ENCODE measurements at regions not wholly inside any gene's neighbourhood (a gene's known extent, or its start where the extent isn't known, plus 50 kb on each side); places are given as distances from the start of the nearest gene placed in this dataset.

DNA sequence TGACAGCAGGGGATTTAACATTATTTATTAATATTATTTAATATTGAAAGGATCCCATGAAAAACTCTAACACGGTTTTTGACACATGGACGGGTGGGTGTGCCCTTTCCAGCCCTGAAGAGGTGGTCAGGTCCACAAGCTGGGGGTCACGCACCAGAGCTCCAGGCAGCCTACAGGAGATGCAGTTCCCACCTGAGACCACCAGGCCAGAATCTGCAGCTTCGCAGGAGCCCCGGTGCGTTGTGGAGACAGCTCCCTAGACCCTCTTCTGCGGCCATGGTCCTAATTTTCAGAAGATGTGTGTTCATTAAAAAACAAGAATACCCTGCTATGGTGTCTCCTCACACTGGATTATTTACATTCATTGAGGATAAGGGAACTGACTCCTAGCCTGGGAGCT lies 331.1 kb downstream of the C16orf95 start:
- DNase-seq: no peak

- DNase-seq: no peak
These were observed 330.2 kb downstream of the C16orf95 start for GRCh38 chr16:86986809-86987487.

DNA sequence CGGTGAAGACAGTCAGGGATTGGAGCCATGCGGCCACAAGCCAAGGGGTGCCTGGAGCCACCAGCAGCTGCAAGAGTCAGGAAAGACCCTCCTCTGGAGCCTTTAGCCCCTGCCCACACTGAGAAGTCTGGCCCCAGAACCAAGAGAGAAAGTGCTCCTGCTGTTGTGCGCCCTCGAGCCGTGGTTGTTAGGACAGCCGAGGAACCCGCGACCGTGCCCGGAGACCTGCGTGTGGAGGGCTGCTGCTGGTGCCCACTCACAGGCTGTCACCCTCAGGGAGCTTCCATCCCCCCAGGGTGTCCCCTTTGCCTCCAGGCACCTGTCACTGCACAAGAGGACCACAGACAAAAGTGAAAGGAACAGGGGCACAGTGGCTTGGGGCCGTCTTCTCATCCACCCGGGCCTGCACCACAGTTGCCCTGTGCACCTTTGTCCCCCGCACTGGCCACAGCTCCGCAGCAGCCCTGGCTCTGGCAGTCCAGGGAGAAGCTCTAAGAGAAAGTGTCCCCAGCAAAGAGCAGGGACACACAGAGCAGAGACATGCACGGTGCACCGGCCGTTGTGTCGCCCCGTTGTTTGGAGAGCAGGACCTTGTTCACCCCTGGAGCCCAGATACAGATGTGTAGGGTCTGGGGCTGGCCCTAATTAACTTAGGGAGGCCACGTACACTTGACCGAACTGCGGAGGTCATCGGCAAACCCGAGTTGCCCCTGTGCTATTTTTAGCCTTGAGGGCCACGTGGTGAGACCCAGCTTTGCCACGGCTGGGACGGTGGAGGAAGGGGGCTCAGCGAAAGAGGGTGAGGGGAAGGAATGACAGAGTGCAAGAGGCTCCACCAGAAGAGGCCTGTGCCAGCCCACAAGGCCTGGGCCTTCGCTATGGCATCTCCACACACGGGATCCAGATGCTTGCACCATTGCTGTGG lies 329.2 kb downstream of the C16orf95 start:
- DNase-seq: no peak

- DNase-seq: no peak
These were observed 328.1 kb downstream of the C16orf95 start for GRCh38 chr16:86988920-86989696.

DNA sequence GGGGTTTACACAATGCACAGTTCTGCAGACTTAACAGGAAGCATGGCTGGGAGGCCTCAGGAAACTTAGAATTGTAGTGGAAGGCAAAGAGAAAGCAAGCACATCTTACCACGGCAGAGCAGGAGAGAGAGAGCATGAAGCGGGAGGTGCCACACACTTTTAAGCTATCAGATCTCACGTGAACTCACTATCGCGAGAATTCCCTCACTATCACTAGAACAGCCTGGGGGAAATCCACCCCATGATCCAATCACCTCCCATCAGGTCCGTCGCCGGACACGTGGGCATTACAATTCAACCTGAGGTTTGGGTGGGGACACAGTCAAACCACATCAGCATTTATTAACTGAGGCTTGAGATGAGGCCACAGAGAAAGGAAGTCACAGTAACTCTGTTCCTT lies 326.7 kb downstream of the C16orf95 start:
- DNase-seq: no peak

DNA sequence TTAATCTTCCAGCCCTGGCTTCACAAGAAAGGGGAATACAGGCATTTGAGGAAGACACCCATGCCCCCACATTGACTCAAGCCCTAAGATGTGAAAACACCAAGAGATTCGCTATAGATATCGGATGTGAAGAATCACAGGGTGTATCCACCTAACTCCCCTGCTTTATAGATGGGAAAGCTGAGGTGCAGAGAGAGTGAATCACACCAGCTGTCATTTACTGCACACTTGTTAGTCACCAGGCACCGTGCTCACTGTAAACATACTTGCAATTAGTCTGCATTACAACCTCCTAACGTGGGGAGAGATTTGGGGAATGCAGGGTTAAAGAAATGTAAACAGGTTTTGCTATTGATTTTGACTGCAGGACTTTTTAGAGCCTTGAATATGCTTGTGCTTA lies 325.5 kb downstream of the C16orf95 start:
- no peak for DNase-seq

GRCh38 chr16:86992587-86992986 lies 324.6 kb downstream of the C16orf95 start:
- DNase-seq: no peak

- DNase-seq: no peak
These were observed 323.6 kb downstream of the C16orf95 start for GRCh38 chr16:86993426-86994110.

- no peak for DNase-seq
These were observed 323.0 kb downstream of the C16orf95 start for GRCh38 chr16:86994215-86994614.

DNA sequence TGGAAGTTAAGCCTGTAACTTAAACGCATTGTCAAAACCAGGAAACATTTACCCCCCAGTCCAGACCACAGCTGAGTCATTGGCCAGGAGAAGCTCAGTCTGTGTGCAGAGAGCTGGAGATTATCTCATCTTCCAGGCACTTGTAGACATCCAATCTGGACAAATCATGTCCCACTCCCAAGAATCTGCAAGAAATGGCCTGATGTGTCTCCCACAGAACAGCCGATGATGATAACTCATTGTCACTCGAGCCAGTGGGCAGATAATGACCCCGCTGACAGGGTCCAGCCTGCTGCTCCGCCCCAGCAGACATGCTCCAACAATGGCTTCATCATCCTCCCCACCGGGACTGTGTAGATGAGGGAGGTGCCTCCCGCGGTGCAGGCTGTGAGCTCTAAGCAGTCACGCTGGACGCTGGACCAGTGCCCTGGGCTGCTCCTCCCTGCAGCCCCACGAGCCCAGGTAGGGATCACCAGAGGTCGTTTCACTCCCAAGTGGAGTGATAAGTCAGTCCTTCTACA lies 322.5 kb downstream of the C16orf95 start:
- DNase-seq: no peak

- no peak for DNase-seq
These were observed 321.7 kb downstream of the C16orf95 start for GRCh38 chr16:86995456-86995855.

DNA sequence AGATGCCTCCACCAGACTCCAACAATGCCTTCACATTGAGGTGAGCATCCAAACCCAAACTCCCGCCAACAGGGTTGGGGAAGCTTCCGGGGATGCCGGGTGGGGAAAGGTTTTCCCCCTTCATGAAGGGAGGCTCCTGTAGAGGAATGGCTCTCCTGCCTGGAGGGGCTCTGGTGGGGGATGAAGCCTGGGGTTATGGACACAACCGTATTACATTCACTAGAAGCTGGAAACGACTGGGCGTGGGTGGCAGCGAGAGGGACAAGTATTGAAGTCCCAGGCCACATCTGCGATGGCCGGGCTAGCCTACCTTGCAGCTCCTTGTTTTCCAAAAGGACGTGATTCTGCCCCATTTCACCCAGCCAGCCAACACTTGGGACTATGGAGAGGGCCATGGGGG lies 321.1 kb downstream of the C16orf95 start:
- no peak for DNase-seq

DNA sequence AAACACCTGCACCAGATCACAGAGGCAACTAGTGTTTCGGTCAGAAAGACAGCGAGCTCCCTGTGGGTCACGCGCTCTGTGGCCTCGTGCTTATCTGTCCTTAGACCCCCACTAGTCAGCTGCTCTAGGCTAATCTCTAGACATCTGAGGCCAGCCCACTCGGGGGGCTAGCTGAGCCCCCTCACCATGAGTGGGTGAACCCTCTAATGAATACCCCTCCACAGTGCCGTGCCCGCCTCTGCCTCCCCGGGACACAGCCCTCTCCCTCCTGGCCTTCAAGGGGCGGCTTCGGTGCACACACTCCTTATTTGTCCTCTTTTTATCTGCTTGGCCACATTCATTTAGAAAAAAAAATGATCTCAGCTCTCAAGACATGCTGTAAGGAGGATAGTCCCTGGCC lies 320.1 kb downstream of the C16orf95 start:
- no peak for DNase-seq

- DNase-seq: no peak
These were observed 318.8 kb downstream of the C16orf95 start for GRCh38 chr16:86998196-86999001.

GRCh38 chr16:87000001-87000400 lies 317.2 kb downstream of the C16orf95 start:
- no peak for DNase-seq

- DNase-seq: no peak
These were observed 314.3 kb downstream of the C16orf95 start for GRCh38 chr16:87002717-87003413.

DNA sequence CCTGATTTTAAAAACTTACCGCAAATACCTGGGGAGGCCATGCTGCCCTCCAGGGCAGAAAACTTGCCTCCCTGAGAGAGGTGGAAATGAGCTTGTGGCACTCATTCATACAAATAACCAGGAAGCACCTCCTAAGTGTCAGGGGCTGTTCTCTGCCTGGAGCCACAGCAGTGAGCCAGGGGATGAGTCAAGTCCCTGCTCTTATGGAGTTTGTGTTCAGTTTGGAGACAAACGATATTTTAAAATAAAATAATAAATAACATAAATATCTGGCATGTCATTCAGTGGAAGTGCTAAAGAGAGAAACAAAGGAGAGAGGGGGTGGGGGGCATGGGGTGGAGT lies 313.8 kb downstream of the C16orf95 start:
- no peak for DNase-seq

DNA sequence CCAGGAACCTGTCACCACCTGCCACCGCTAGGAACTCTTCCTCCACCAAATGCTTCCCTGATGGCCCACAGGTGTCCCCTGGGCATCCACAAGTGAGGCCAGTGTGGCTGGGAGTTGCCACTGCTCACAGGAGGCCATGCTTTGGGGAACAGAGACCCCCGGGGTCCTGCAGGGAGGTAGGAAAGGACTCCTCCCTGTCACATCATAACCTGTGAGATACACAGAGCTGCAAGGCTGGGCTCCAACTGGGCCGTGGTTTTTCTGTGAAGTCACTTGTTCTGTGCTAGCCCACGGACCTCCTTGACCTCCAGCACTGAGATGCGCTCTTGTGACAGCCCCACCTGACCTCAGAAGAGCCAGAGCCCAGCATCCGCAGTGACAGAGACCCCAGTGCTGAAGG lies 311.2 kb downstream of the C16orf95 start:
- DNase-seq: no peak

GRCh38 chr16:87006789-87007745 lies 310.1 kb downstream of the C16orf95 start:
- DNase-seq: no peak

DNA sequence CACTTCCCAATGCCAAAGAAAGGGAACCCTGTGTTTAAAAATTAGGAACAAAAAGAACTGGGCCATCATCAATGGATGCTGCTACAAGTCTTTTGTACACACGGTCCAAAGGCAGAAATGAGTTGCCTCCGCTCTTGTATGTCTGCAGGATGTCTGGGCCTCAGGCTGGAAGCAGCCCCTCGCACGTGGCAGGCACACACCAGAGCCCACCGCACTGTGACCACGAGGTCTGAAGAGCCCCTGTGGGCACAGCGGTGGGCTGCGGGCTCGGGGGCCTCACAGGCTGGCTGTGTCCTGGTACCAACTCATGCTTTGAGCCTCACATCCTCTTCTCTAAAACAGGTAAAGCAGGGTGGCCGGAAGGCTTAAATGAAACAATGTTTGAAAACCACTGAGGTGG lies 309.3 kb downstream of the C16orf95 start:
- DNase-seq: no peak

All from activated naive CD4-positive, alpha-beta T cell treated with Interleukin-2 at 50 U/mL for 16 hours (primary cell).